AG04449 (cell line): ENCODE measurements at regions not wholly inside any gene's neighbourhood (a gene's known extent, or its start where the extent isn't known, plus 50 kb on each side); places are given as distances from the start of the nearest gene placed in this dataset.
"Not testable (repeated sequence)": the region's sequence is repeated elsewhere in the genome, so short reads cannot be mapped to it uniquely, and the experiment has no call there.

ENCODE experiments used
- CTCF ChIA-PET: fragments of 350-600 bp; formaldehyde crosslinking; extraction: SDS; loops from one replicate; lab custom pipeline; 2021; ENCODE audit warnings: antibody characterized with exemption; lab: Yijun Ruan, JAX
- POLR2A ChIA-PET: fragments of 400-600, 350-600 bp; formaldehyde crosslinking; extraction: SDS; loops from one replicate; lab custom pipeline; 2020; ENCODE audit warnings: antibody characterized with exemption, inconsistent platforms; lab: Yijun Ruan, JAX
- DNase-seq: peaks from one replicate; pipeline ENCODE4 v3.0.0-alpha.2; 2010; ENCODE audit warnings: low read depth, low spot score
- H3K4me3 ChIP-seq: 2 replicates; pipeline ENCODE4 v1.5.1; 2011; ENCODE audit warnings: low read depth, mild to moderate bottlenecking, control low read depth, low read length
- TF ChIP-seq, protein P1 (sequence below): IDR thresholded peaks from one replicate; pipeline ENCODE4 v1.5.1; 2011; ENCODE audit warnings: mild to moderate bottlenecking, moderate library complexity, low read length, control low read depth, inconsistent platforms; ENCODE audit not compliant: insufficient read depth; ENCODE audit errors: missing control alignments

DNA sequence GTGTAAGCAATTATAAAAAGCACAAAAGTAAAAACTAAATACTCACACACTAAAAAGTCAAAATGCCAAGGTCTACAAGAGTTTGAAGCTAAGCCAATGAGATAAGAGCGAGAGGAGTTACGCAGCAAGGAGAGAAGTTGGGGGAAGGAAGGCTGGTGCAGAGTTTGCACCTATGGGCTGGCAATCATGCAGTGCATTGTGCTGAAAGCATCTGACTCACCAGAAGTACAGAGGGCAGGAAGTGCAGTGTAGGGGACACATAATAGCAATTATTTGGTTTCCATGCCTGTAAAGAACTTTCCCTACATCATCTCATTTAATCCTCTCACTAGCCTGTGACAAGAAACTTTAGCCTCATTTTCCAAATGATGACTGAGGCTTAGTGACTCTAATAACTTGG lies 142.7 kb upstream of the KYNU start:
- ChIA-PET POLR2A (no interaction called here), CTCF (no interaction called here)
- no peak for DNase-seq
- TF ChIP-seq, protein P1, sequence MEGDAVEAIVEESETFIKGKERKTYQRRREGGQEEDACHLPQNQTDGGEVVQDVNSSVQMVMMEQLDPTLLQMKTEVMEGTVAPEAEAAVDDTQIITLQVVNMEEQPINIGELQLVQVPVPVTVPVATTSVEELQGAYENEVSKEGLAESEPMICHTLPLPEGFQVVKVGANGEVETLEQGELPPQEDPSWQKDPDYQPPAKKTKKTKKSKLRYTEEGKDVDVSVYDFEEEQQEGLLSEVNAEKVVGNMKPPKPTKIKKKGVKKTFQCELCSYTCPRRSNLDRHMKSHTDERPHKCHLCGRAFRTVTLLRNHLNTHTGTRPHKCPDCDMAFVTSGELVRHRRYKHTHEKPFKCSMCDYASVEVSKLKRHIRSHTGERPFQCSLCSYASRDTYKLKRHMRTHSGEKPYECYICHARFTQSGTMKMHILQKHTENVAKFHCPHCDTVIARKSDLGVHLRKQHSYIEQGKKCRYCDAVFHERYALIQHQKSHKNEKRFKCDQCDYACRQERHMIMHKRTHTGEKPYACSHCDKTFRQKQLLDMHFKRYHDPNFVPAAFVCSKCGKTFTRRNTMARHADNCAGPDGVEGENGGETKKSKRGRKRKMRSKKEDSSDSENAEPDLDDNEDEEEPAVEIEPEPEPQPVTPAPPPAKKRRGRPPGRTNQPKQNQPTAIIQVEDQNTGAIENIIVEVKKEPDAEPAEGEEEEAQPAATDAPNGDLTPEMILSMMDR, result no peak
- no peak overlapping the region for H3K4me3 ChIP-seq

DNA sequence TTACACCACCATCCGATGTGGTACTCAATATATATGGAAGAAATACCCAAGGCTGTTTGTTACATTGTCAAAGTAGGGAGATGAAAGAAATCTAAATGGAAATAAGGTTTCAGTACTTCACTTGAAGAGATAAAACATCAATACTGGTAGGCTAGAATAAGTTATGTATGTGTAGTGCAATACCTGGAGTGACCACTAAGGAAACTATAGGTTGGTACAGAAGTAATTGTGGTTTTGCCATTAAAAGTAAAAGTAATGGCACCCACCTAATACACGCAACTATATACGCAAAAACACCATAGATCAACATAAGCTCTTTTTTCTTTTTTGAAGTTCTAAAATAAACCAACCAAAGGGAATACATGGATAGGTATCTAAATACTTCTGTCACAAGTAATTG lies 143.2 kb upstream of the KYNU start:
- POLR2A ChIA-PET, result no interaction called here
- TF ChIP-seq, protein P1, result no peak
- CTCF ChIA-PET, result no interaction called here

DNA sequence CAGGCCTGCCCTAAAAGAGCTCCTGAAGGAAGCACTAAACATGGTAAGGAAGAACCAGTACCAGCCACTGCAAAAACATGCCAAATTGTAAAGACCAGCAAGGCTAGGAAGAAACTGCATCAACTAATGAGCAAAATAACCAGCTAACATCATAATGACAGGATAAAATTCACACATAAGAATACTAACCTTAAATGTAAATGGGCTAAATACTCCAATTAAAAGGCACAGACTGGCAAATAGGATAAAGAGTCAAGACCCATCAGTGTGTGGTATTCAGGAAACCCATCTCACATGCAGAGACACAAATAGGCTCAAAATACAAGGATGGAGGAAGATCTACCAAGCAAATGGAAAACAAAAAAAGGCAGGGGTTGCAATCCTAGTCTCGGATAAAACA lies 147.7 kb upstream of the KYNU start:
- DNase-seq, POLR2A ChIA-PET: not testable (repeated sequence)

More for the DNA sequence above, 143.2 kb upstream of the KYNU start:
- DNase-seq, result no peak
- H3K4me3 ChIP-seq, result no peak overlapping the region

DNA sequence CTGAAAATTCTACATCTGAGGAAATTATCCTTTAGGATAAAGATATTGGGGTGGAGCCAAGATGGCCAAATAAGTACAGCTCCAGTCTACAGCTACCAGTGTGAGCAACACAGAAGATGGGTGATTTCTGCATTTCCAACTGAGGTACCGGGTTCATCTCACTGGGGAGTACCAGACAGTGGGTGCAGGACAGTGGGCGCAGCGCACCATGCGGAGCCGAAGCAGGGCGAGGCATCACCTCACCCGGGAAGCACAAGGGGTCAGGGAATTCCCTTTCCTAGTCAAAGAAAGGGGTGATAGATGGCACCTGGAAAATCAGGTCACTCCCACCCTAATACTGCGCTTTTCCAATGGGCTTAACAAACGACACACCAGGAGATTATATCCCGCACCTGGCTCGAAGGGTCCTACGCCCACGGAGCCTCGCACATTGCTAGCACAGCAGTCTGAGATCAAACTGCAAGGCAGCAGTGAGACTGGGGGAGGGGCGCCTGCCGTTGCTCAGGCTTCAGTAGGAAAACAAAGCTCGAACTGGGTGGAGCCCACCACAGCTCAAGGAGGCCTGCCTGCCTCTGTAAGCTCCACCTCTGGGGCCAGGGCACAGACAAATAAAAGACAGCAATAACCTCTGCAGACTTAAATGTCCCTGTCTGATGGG lies 149.5 kb upstream of the KYNU start:
- DNase-seq, H3K4me3 ChIP-seq, POLR2A ChIA-PET, CTCF ChIA-PET: not testable (repeated sequence)

More for the DNA sequence above, 147.7 kb upstream of the KYNU start:
- H3K4me3 ChIP-seq, CTCF ChIA-PET: not testable (repeated sequence)

DNA sequence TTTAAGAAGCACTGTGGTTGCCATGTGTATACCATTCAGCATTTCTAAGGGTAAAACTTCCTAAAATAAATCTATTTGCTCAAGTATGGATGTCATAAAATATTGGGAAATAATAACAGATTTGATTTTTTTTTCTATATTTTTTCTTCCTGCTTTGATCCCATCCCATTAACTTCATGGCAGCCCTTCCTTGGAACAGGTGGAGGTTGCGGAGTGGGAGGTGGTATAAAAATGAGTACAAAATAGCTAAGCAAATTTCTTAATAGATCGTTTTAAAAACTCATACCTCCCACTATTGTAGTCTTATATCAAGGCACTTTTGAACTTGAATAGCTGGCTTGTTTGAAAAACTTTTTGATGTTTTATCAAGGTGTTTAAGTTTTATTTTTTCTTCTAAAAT lies 152.1 kb upstream of the KYNU start:
- ChIA-PET CTCF (no interaction called here), POLR2A (no interaction called here)
- TF ChIP-seq, protein P1, result no peak
- no peak overlapping the region for H3K4me3 ChIP-seq
- DNase-seq, result no peak

DNA sequence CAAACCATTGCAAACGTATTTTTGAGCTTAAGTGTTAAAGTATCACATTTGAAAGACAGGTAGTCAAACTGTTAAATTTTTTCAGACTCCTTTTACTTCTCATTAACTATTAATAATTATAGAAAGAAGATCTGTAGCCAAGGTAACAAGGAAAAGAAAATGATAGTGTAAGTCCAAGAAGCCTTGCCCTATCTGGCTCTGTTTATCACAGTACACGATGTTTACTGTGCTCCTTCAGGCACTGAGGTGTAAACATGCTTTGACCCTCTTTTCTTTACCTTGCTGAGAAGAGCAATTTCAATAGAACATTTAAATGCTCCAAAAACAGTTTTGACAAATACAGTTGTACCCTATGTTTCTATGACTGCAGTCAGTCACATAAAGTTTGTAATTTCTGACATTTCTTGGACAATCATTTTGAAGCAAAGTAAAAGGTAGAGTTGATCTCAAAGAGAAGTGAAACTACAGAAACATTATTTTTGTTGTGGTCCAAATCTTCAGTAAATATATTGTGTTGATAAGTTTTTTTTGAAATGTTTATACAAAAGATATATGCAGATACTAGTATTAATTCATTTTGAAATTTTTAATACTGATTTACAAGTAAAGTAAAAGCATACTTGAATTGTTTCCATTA lies 152.6 kb upstream of the KYNU start:
- no peak for DNase-seq
- POLR2A ChIA-PET, result no interaction called here
- TF ChIP-seq, protein P1, result no peak
- H3K4me3 ChIP-seq, result no peak overlapping the region
- CTCF ChIA-PET, result no interaction called here

DNA sequence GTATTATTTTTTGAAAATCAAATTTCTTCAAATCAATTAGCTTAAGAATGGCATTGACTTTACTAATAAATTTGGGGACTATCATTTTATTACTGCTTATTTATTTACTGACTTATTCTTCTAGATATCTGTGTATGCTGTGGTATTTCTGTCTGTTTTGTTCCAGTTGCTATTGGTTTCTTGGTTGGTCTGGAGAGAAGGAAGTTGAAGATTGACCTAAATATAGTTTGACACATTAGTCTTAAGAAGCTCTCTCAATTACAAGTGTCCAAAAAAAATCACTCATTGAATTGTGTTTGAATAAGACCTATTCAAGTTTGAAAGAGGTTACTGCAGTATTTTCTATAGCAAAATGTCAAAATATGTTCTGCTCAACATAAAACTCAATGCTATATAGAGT lies 153.3 kb upstream of the KYNU start:
- ChIA-PET CTCF (no interaction called here), POLR2A (no interaction called here)
- no peak overlapping the region for H3K4me3 ChIP-seq
- TF ChIP-seq, protein P1, result no peak
- no peak for DNase-seq
